Endodermal cell (in vitro differentiated cells): ENCODE measurements at regions not wholly inside any gene's neighbourhood (a gene's known extent, or its start where the extent isn't known, plus 50 kb on each side); places are given as distances from the start of the nearest gene placed in this dataset.

Experiments used
- DNase-seq: peaks from one replicate; pipeline ENCODE4 v3.0.0-alpha.2; 2017
- H3K27ac ChIP-seq: 2 replicates; pipeline ENCODE4 v1.5.1; 2013; ENCODE audit warnings: mild to moderate bottlenecking, low read depth, low read length, moderate library complexity
- H3K27me3 ChIP-seq: 2 replicates; pipeline ENCODE4 v1.6.1; 2013; ENCODE audit warnings: mild to moderate bottlenecking, low read length, moderate library complexity; ENCODE audit not compliant: insufficient read depth, control insufficient read depth, poor library complexity, severe bottlenecking
- H3K36me3 ChIP-seq: 2 replicates; pipeline ENCODE4 v1.7.0; 2013; ENCODE audit warnings: mild to moderate bottlenecking, low read length, moderate library complexity; ENCODE audit not compliant: control insufficient read depth, insufficient read depth
- H3K4me1 ChIP-seq: one replicate; pipeline ENCODE4 v1.7.0; 2013; ENCODE audit warnings: low read length; ENCODE audit not compliant: control insufficient read depth, insufficient read depth
- H3K4me3 ChIP-seq: 2 replicates; pipeline ENCODE4 v1.5.1; 2013; ENCODE audit warnings: mild to moderate bottlenecking, low read length, moderate library complexity
- H3K9ac ChIP-seq: 2 replicates; pipeline ENCODE4 v1.6.1; 2013; ENCODE audit warnings: mild to moderate bottlenecking, low read length, moderate library complexity; ENCODE audit not compliant: poor library complexity, severe bottlenecking; ENCODE audit errors: extremely low read depth
- H3K9me3 ChIP-seq: 2 replicates; pipeline ENCODE4 v1.6.1; 2013; ENCODE audit warnings: mild to moderate bottlenecking, low read length, moderate library complexity; ENCODE audit not compliant: control insufficient read depth
- H3K27ac Mint-ChIP-seq: 2 replicates; pipeline ENCODE4 v1.8.0; 2020; ENCODE audit warnings: mixed read lengths
- H3K27me3 Mint-ChIP-seq: 2 replicates; pipeline ENCODE4 v1.8.0; 2021; ENCODE audit warnings: mild to moderate bottlenecking, mixed read lengths; ENCODE audit not compliant: insufficient read depth
- H3K36me3 Mint-ChIP-seq: 2 replicates; pipeline ENCODE4 v1.8.0; 2020; ENCODE audit warnings: low read depth, mixed read lengths
- H3K4me1 Mint-ChIP-seq: 2 replicates; pipeline ENCODE4 v1.8.0; 2020; ENCODE audit warnings: mixed read lengths
- H3K4me3 Mint-ChIP-seq: 2 replicates; pipeline ENCODE4 v1.8.0; 2020; ENCODE audit warnings: mild to moderate bottlenecking, moderate library complexity, mixed read lengths
- H3K9me3 Mint-ChIP-seq: 2 replicates; pipeline ENCODE4 v1.8.0; 2020; ENCODE audit warnings: mild to moderate bottlenecking, mixed read lengths
- CTCF ChIP-seq: fragments of 200-600 bp; sonication (generic); conservative IDR thresholded peaks from 2 replicates; pipeline ENCODE4 v1.5.0; 2021; ENCODE audit warnings: antibody characterized with exemption, mild to moderate bottlenecking
- WGBS, 2 experiments: methylation state at CpG; one replicate each; pipeline versions ENCODE4 v1.1.5 to v1.1.7; 2013; ENCODE audit warnings: missing lambda C conversion rate in 2 of 2, mixed read lengths in 1 of 2; ENCODE audit not compliant: insufficient coverage in 1 of 2, insufficient read length in 1 of 2; 5-methylcytosine and 5-hydroxymethylcytosine counted together

DNA sequence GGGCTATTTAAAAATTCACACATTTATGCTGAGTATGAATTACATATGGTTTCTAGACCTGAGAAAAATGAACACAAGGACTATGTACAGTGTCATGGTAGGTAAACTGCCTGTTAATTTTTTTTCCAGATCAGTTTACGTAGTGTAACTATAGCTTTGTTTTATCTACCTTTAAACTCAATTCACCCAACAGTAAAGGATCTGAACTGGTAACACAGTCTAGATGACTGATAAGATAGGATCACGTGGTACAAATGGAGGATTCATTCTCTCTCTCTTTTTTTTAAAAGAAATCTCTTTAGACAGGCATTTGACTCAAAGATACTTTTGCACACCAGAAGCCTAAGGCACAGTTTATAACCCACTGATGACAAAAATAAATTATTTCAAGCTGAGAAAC is 130.8 kb upstream of the ATP2B1 start:
- Mint-ChIP-seq H3K9me3 (no peaks in the 10 kb centered on the region), H3K27ac (no peak overlapping the region), H3K4me1 (peaks cover 19% of the 10 kb centered on the region), H3K4me3 (no peak overlapping the region), H3K36me3 (no peaks in the 10 kb centered on the region), H3K27me3 (no peaks in the 10 kb centered on the region)
- H3K4me1 ChIP-seq: no peaks in the 10 kb centered on the region
- no peak overlapping the region for H3K27ac ChIP-seq
- no peak overlapping the region for H3K9ac ChIP-seq
- H3K9me3 ChIP-seq: no peaks in the 10 kb centered on the region
- 100% methylated on average over 1 to 2 of the region's 2 CpGs for WGBS, 2 experiments
- H3K4me3 ChIP-seq: no peak overlapping the region
- no peaks in the 10 kb centered on the region for H3K27me3 ChIP-seq
- DNase-seq: no peak
- no peaks in the 10 kb centered on the region for H3K36me3 ChIP-seq
- TF ChIP-seq CTCF: no peak

- WGBS, 2 experiments: 95% methylated on average over 1 of the region's 1 CpG; no CpG with 5 or more reads in 1 of the 2 experiments
- no peak for DNase-seq
- H3K27me3 ChIP-seq: no peaks in the 10 kb centered on the region
Measured at GRCh38 chr12:89838833-89839232, 130.2 kb upstream of the ATP2B1 start.

DNA sequence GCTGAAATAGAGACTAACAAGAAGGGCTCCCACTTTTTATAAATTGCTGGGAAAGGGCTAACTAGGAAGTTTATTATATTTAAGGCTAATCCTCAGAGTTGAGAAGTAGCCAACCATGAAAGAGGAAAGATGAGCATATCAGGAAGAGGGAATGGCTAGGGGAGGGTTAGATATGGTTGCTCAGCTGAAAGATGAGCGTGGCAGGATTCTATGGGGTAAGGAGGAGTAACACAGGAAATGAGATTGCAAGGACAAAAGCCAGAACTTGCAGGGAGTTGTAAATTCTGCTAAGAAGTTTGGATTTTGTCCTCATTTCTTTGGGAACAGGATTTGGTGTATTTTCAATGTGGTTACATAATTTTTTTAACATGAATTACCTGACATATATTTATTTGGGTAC is 127.4 kb upstream of the ATP2B1 start:
- H3K9ac ChIP-seq: no peak overlapping the region
- no peak for TF ChIP-seq CTCF
- DNase-seq: no peak
- peaks cover 41% of the 10 kb centered on the region for H3K4me1 Mint-ChIP-seq
- H3K4me3 Mint-ChIP-seq: no peak overlapping the region
- no peaks in the 10 kb centered on the region for H3K27me3 Mint-ChIP-seq
- 80 to 90% methylated on average over 1 of the region's 1 CpG for WGBS, 2 experiments
- no peaks in the 10 kb centered on the region for H3K36me3 Mint-ChIP-seq
- no peak overlapping the region for H3K27ac Mint-ChIP-seq
- no peaks in the 10 kb centered on the region for H3K9me3 ChIP-seq
- no peaks in the 10 kb centered on the region for H3K9me3 Mint-ChIP-seq
- H3K4me1 ChIP-seq: no peaks in the 10 kb centered on the region
- no peaks in the 10 kb centered on the region for H3K36me3 ChIP-seq
- H3K27me3 ChIP-seq: no peaks in the 10 kb centered on the region
- no peak overlapping the region for H3K4me3 ChIP-seq
- no peak overlapping the region for H3K27ac ChIP-seq

More at GRCh38 chr12:89838833-89839232, 130.2 kb upstream of the ATP2B1 start:
- no peak for TF ChIP-seq CTCF
- no peak overlapping the region for H3K27ac Mint-ChIP-seq
- no peak overlapping the region for H3K27ac ChIP-seq
- H3K4me3 ChIP-seq: no peak overlapping the region
- no peaks in the 10 kb centered on the region for H3K36me3 ChIP-seq
- H3K27me3 Mint-ChIP-seq: no peaks in the 10 kb centered on the region
- no peak overlapping the region for H3K9ac ChIP-seq
- no peak overlapping the region for H3K4me3 Mint-ChIP-seq
- no peaks in the 10 kb centered on the region for H3K9me3 ChIP-seq
- H3K4me1 ChIP-seq: no peaks in the 10 kb centered on the region
- peaks cover 16% of the 10 kb centered on the region for H3K4me1 Mint-ChIP-seq
- H3K36me3 Mint-ChIP-seq: no peaks in the 10 kb centered on the region
- H3K9me3 Mint-ChIP-seq: no peaks in the 10 kb centered on the region
